DOHH2 (cell line): ENCODE measurements at regions not wholly inside any gene's neighbourhood (a gene's known extent, or its start where the extent isn't known, plus 50 kb on each side); places are given as distances from the start of the nearest gene placed in this dataset.

Experiments
- H3F3A ChIP-seq: fragments of 200-600 bp; sonication (generic), shearing (Covaris generic); 2 replicates; pipeline ENCODE4 v1.6.0; 2016; ENCODE audit warnings: antibody characterized with exemption, mild to moderate bottlenecking; ENCODE audit not compliant: control insufficient read depth, insufficient read depth
- H3K27ac ChIP-seq: fragments of 200-600 bp; sonication (generic); 2 replicates; pipeline ENCODE4 v1.5.1; 2014; ENCODE audit warnings: low read depth, mild to moderate bottlenecking, low read length, moderate library complexity
- H3K27me3 ChIP-seq: fragments of 200-600 bp; sonication (generic); 2 replicates; pipeline ENCODE4 v1.6.1; 2014; ENCODE audit warnings: mild to moderate bottlenecking, low read length, mixed read lengths; ENCODE audit not compliant: control insufficient read depth
- H3K36me3 ChIP-seq: fragments of 200-600 bp; sonication (generic); 2 replicates; pipeline ENCODE4 v1.6.1; 2014; ENCODE audit warnings: mild to moderate bottlenecking, low read length, moderate library complexity, mixed read lengths; ENCODE audit not compliant: control insufficient read depth
- H3K4me1 ChIP-seq: fragments of 200-600 bp; sonication (generic); 2 replicates; pipeline ENCODE4 v1.6.1; 2014; ENCODE audit warnings: mild to moderate bottlenecking, low read length, mixed read lengths; ENCODE audit not compliant: control insufficient read depth
- H3K4me2 ChIP-seq: fragments of 200-600 bp; sonication (generic); 2 replicates; pipeline ENCODE4 v1.6.0; 2014; ENCODE audit warnings: mild to moderate bottlenecking, low read length, moderate library complexity
- H3K4me3 ChIP-seq: fragments of 200-600 bp; sonication (generic); 2 replicates; pipeline ENCODE4 v1.5.1; 2014; ENCODE audit warnings: mild to moderate bottlenecking, low read length, mixed read lengths
- H3K79me2 ChIP-seq: fragments of 200-600 bp; sonication (generic); 2 replicates; pipeline ENCODE4 v1.6.1; 2014; ENCODE audit warnings: mild to moderate bottlenecking, low read length, mixed read lengths; ENCODE audit not compliant: control insufficient read depth
- H3K9me2 ChIP-seq: fragments of 200-600 bp; sonication (generic); replicated peaks from 2 replicates; pipeline ENCODE4 v1.6.1; 2014; ENCODE audit warnings: mild to moderate bottlenecking, low read length, mixed read lengths; ENCODE audit not compliant: control insufficient read depth
- H3K9me3 ChIP-seq: fragments of 200-600 bp; sonication (generic); 2 replicates; pipeline ENCODE4 v1.6.1; 2014; ENCODE audit warnings: antibody characterized with exemption, low read length, mixed read lengths; ENCODE audit not compliant: control insufficient read depth, insufficient read depth
- H4K20me1 ChIP-seq: fragments of 200-600 bp; sonication (generic); 2 replicates; pipeline ENCODE4 v1.6.0; 2014; ENCODE audit warnings: low read depth, mild to moderate bottlenecking, antibody characterized with exemption, low read length, moderate library complexity; ENCODE audit not compliant: control insufficient read depth, insufficient read depth
- CTCF ChIP-seq: fragments of 200-600 bp; sonication (generic); IDR thresholded peaks from one replicate; pipeline ENCODE4 v1.5.1; 2014; ENCODE audit warnings: antibody characterized with exemption, mild to moderate bottlenecking, low read depth, low read length; ENCODE audit not compliant: poor library complexity, severe bottlenecking
- EZH2phosphoT487 ChIP-seq: fragments of 200-600 bp; sonication (generic); IDR thresholded peaks from 2 replicates; pipeline ENCODE4 v1.6.1; 2017; ENCODE audit warnings: borderline replicate concordance, mild to moderate bottlenecking, antibody characterized with exemption, low read length, moderate library complexity, mixed read lengths

GRCh38 chr2:104915107-104915793 lies 61.3 kb downstream of the POU3F3 start:
- H3K4me2 ChIP-seq: no peak overlapping the region
- no peaks in the 10 kb centered on the region for H3F3A ChIP-seq
- H3K4me1 ChIP-seq: no peaks in the 10 kb centered on the region
- H4K20me1 ChIP-seq: no peaks in the 10 kb centered on the region
- H3K9me2 ChIP-seq: no peaks in the 10 kb centered on the region
- H3K4me3 ChIP-seq: no peak overlapping the region
- TF ChIP-seq EZH2phosphoT487 (no peak), CTCF (no peak)
- H3K27me3 ChIP-seq: no peaks in the 10 kb centered on the region
- no peaks in the 10 kb centered on the region for H3K36me3 ChIP-seq
- H3K27ac ChIP-seq: no peak overlapping the region
- H3K79me2 ChIP-seq: no peaks in the 10 kb centered on the region
- H3K9me3 ChIP-seq: no peaks in the 10 kb centered on the region

- H3K9me2 ChIP-seq: no peaks in the 10 kb centered on the region
- H3K4me2 ChIP-seq: no peak overlapping the region
- no peak overlapping the region for H3K27ac ChIP-seq
Observed at GRCh38 chr2:104919127-104919526, 65.2 kb downstream of the POU3F3 start.

GRCh38 chr2:104923665-104924064 lies 69.8 kb downstream of the POU3F3 start:
- H3K4me1 ChIP-seq: no peaks in the 10 kb centered on the region
- no peak overlapping the region for H3K27ac ChIP-seq
- H3F3A ChIP-seq: no peaks in the 10 kb centered on the region
- no peaks in the 10 kb centered on the region for H3K79me2 ChIP-seq
- TF ChIP-seq EZH2phosphoT487 (no peak), CTCF (no peak)
- no peak overlapping the region for H3K4me3 ChIP-seq
- no peaks in the 10 kb centered on the region for H3K9me3 ChIP-seq
- H4K20me1 ChIP-seq: no peaks in the 10 kb centered on the region
- no peaks in the 10 kb centered on the region for H3K36me3 ChIP-seq
- no peaks in the 10 kb centered on the region for H3K27me3 ChIP-seq
- no peaks in the 10 kb centered on the region for H3K9me2 ChIP-seq
- no peak overlapping the region for H3K4me2 ChIP-seq

More at GRCh38 chr2:104919127-104919526, 65.2 kb downstream of the POU3F3 start:
- H4K20me1 ChIP-seq: no peaks in the 10 kb centered on the region
- no peaks in the 10 kb centered on the region for H3K79me2 ChIP-seq
- H3K27me3 ChIP-seq: no peaks in the 10 kb centered on the region
- no peaks in the 10 kb centered on the region for H3F3A ChIP-seq
- no peak overlapping the region for H3K4me3 ChIP-seq
- H3K9me3 ChIP-seq: no peaks in the 10 kb centered on the region
- H3K36me3 ChIP-seq: no peaks in the 10 kb centered on the region
- TF ChIP-seq CTCF (no peak), EZH2phosphoT487 (no peak)
- H3K4me1 ChIP-seq: no peaks in the 10 kb centered on the region
